ENCODE measurements at regions not wholly inside any gene's neighbourhood (a gene's known extent, or its start where the extent isn't known, plus 50 kb on each side); places are given as distances from the start of the nearest gene placed in this dataset.

DNA sequence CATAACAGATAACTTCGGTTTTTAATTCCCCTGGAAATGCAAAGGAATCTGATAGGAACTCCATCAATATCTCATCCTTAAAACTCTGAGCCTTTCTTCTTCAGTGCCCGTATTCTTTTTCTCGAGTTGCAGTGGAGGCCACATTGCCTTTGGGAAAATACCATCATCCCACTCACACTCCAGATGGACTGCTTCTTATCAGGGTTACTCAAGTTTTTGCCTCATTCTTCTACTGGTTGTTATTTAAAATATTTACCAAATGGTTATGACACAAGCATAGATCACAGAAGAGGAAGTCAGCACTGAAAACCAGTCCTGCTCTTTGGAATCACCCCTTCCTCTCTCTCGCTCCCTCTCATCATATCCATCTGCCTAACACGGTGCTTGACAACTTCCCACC lies 1020.5 kb upstream of the SLC10A2 start:
- no peak for DNase-seq (ENCODE audit: low read depth in 3 of 3)

- no peak for DNase-seq (ENCODE audit: low read depth in 3 of 3)
Measured at GRCh38 chr13:104086210-104086609, 1020.0 kb upstream of the SLC10A2 start.

DNA sequence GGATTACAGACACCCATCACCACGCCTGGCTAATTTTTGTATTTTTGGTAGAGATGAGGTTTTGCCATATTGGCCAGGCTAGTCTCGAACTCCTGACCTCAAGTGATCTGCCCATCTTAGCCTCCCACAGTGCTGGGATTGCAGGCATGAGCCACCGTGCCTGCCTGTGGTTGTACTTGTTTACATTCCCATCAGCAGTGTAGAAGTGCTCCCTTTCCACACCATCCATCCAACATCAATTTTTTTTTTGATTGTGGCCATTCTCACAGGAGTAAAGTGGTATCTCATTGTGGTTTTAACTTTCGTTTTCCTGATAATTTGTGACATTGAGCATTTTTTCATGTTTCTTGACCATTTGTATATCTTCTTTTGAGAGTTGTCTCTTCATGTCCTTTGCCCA lies 1019.4 kb upstream of the SLC10A2 start:
- DNase-seq (ENCODE audit: low read depth in 3 of 3), result no peak

- no peak for DNase-seq (ENCODE audit: low read depth in 3 of 3)
Measured at GRCh38 chr13:104074326-104074725, 1008.1 kb upstream of the SLC10A2 start.

- DNase-seq (ENCODE audit: low read depth in 3 of 3), result no peak
Measured at GRCh38 chr13:104071806-104072205, 1005.6 kb upstream of the SLC10A2 start.

GRCh38 chr13:104065328-104065727 lies 999.1 kb upstream of the SLC10A2 start:
- no peak for DNase-seq (ENCODE audit: low read depth in 3 of 3)

DNA sequence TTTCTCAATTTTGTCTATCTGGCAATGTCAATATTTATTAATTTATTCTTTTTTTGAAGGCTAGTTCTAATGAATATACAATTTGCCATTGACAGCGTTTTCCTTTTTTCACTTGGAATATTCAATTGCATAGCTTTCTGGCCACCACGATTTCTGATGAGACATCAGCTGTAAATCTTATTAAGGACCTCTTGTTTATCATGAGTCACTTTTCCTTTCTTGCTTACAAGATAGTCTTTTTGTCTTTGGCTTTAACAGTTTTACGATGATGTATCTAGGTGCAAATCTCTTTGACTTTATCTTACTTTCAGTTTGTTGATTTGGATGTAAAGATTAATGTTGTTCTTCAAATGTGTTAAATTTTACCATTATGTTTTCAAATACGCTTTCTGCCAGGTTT lies 991.6 kb upstream of the SLC10A2 start:
- no peak for DNase-seq (ENCODE audit: low read depth in 3 of 3)

DNA sequence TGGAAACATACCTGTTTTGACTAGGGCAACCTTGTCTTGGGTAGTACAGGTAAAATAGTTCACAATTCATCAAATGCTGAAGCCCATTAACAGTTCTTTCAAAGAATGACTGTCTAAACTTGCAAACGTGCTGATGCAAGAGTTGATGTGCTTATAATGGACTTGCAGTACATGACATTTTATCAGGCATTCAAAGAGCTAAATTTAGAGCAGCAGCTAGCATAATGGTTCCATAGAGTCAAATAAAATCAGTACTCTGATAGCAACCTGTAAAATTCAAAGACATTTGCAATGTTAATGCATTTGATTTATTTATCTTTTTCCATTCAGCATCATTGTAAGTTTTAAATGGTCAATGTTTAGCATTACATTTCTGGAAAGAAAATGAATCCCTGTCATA lies 979.7 kb upstream of the SLC10A2 start:
- no peak for DNase-seq (ENCODE audit: low read depth in 3 of 3)

- no peak for DNase-seq (ENCODE audit: low read depth in 3 of 3)
Measured at GRCh38 chr13:104043184-104043583, 977.0 kb upstream of the SLC10A2 start.

DNA sequence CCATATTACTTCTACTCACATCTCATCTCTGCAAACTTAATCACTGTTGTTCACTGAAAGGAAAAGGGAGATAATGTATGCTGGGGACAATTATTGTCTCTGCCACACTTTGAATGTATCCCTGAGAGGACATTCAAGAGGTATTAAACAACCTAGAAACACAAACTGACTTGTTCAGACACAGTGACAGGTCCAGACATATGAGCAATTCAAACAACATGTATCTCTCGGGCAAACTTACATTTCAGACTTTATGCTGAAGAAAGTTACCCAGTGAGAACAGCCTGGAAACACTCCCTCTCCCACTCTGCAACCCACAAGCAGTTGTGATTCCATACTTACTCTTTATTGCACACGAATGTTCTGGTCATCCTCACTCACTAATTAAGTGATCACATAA lies 968.7 kb upstream of the SLC10A2 start:
- no peak for DNase-seq (ENCODE audit: low read depth in 3 of 3)

DNA sequence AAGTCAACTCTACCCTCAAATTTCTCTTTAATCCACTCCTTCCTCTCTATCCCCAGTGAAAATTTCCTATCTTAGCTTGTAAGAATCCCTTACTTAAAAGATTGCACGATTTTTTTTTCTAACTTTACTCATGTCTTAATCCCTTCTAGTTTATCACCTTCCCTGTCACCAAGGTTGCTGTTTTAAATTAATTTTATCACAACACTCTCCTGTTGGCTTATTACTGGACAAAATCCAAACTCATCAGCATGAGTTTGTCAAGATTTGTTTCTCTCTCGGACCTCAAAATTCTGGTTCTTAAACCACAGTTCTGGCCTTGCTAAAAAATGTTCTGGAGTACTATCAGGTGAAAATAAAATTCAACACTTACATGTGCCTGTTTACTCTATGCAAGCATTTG lies 959.1 kb upstream of the SLC10A2 start:
- DNase-seq (ENCODE audit: low read depth in 3 of 3), result no peak

GRCh38 chr13:104024416-104025170 lies 958.4 kb upstream of the SLC10A2 start:
- no peak for DNase-seq (ENCODE audit: low read depth in 3 of 3)

GRCh38 chr13:104021806-104022397 lies 955.7 kb upstream of the SLC10A2 start:
- DNase-seq (ENCODE audit: low read depth in 3 of 3), result no peak

- DNase-seq (ENCODE audit: low read depth in 3 of 3), result no peak
Measured at GRCh38 chr13:104017317-104017716, 951.1 kb upstream of the SLC10A2 start.

DNA sequence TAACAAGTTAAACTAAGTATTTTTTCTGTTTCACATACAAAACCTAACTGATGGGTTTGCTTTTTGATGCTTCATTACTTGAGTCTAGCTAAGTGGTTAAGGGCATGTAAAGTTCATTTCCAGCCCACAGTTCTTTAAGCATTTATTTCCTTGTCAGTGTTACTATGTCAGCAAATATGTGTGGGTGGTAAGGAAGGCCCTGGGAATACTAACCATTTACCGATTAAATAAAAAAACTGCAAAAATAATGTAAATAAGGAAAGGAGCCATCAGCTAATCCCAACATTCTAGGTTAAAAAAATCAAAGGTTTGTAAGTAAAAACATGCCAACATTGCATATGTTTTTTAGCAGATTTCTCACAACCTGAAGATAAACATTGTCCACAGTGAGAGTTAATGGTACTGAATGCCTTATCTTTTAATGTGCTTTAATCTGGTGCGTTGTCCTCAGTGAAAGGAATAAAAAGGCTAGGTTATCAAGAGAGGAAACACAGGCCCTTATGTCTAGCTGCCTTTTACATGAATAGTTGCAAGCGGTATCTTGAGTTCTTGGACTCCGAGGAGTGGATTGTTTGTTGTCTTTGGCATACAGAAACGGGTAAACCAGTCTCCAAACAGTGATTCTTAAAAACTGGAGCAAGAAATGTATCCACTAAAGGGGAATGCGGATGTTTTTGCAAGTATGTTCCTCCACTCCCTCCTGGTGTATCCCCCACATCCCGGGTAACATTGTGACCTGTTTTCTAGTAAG lies 949.6 kb upstream of the SLC10A2 start:
- no peak for DNase-seq (ENCODE audit: low read depth in 3 of 3)

- DNase-seq (ENCODE audit: low read depth in 3 of 3), result no peak
Measured at GRCh38 chr13:104014803-104015645, 948.8 kb upstream of the SLC10A2 start.

GRCh38 chr13:104011505-104012241 lies 945.5 kb upstream of the SLC10A2 start:
- DNase-seq (ENCODE audit: low read depth in 3 of 3), result no peak

DNA sequence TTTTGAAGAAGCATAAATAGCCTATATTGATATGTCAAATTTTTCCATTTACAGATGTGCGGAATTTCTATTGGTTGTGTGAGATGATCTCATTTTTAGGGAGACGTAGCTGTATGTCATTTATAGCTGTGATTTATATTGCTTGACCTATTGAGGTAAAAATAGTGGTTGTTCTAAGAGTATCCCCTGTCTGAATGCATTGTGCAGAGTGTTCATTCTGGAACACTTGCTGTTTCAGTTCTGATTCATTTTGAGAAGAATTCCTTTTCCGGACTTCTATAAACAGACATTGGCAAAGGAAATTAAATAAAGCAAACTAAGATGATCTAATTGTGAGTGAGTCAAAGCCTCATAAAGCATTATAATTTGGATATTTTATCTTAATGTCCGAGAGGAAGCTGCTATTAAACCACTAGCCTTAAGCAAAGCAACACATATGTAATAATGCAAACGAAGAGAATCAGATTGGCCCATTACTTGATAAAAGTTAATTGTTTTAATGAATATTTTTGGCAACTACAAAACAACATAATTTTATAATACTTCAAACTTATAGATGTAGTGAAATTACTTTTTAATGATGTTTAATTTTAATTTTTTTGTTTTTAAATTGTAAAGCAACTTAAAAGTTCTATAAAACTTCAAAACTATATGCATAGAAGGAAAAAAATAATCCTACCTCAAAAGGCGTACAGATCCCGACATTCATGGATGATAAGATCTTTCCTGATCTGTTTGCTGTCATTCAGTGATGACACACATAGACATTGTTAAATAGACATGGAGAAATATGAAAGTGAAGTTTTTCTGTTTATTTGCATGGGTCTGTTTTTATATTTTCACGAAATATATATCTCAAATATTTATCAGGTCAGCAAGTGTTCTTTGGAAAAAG lies 942.6 kb upstream of the SLC10A2 start:
- no peak for DNase-seq (ENCODE audit: low read depth in 3 of 3)

DNA sequence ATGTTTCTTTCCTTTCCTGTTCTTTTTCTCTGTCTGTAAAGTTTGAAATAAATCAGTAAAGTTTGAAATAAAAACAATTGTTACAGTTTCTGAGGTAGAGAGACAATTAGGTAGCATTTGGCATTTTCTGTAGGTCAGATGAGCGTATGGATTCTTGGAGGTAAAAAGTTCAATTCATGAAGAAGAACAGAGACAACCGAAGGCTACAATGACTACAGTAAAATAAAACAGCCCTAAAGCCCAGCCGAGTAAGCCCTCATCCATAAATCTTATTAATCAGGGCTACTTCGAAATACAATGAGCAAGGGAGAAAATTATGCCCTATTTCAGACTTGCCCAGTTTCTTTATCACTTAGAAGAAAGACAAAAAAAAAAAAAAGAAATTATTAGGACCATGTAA lies 941.9 kb upstream of the SLC10A2 start:
- DNase-seq (ENCODE audit: low read depth in 3 of 3), result no peak

DNA sequence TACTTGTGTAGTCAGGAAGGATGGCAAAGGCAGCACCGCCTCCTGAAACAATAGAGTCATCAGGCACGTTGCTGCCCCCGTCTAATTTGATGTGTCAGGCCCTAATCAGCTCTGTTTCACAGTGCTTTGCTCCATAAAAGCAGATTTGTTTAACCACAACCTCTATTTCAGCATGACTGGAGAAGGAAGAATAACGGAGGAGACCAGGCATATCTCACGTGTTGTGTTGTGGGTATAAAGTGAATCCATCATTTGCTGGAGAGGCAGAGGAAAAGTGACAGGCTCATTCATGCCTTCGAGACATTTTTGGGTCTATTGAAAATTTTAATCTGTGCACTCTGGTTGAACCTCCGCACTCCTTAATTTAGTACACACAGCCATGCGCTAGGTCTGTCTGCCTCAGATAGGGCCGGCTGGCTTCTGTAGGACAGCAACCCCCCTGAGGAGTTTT lies 940.4 kb upstream of the SLC10A2 start:
- DNase-seq (ENCODE audit: low read depth in 3 of 3), result no peak

Measured in stimulated activated CD4-positive, alpha-beta T cell treated with anti-CD3 and anti-CD28 coated beads, TNF-alpha, amount 100 ng/mL, for 48 hours (primary cell).